ENCODE measurements at regions not wholly inside any gene's neighbourhood (a gene's known extent, or its start where the extent isn't known, plus 50 kb on each side); places are given as distances from the start of the nearest gene placed in this dataset.
"Not testable (repeated sequence)": the region's sequence is repeated elsewhere in the genome, so short reads cannot be mapped to it uniquely, and the experiment has no call there.

- no peak for DNase-seq (ENCODE audit: low read depth)
Measured at GRCh38 chr1:118815909-118816308, 172.2 kb downstream of the TBX15 start.

GRCh38 chr1:118812555-118812954 lies 175.6 kb downstream of the TBX15 start:
- no peak overlapping the region for H3K4me3 ChIP-seq (replicated peaks; ENCODE audit: low read depth, low read length)
- TF ChIP-seq CTCF (IDR thresholded peaks at IDR 0.05; ENCODE audit: low read length, missing control alignments): no peak
- DNase-seq (ENCODE audit: low read depth): no peak

More at GRCh38 chr1:118815909-118816308, 172.2 kb downstream of the TBX15 start:
- no peak overlapping the region for H3K4me3 ChIP-seq (replicated peaks; ENCODE audit: low read depth, low read length)
- TF ChIP-seq CTCF (IDR thresholded peaks at IDR 0.05; ENCODE audit: low read length, missing control alignments): no peak

GRCh38 chr1:118811156-118811555 lies 177.0 kb downstream of the TBX15 start:
- DNase-seq (ENCODE audit: low read depth): no peak
- no peak for TF ChIP-seq CTCF (IDR thresholded peaks at IDR 0.05; ENCODE audit: low read length, missing control alignments)
- H3K4me3 ChIP-seq (replicated peaks; ENCODE audit: low read depth, low read length): no peak overlapping the region

DNA sequence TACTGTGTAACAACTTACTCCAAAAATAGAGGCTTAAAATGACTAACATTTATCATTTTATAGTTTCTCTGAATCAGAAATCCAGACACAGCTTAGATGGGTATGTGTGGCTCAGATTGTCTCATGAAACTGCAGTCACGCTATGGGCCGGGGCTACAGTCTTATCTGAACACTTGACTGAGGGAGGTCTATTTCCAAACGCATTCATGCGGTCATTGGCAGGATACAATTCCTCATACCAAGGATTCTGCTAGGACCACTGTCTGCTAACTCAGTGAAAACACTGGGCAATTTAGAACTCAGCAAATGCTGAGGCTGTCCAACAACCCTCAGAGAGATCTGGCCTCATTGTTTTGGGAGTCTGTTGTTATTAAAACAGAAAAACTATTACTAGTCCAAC lies 178.6 kb downstream of the TBX15 start:
- no peak for DNase-seq (ENCODE audit: low read depth)
- TF ChIP-seq CTCF (IDR thresholded peaks at IDR 0.05; ENCODE audit: low read length, missing control alignments): no peak
- no peak overlapping the region for H3K4me3 ChIP-seq (replicated peaks; ENCODE audit: low read depth, low read length)

GRCh38 chr1:118803128-118803527 lies 185.0 kb downstream of the TBX15 start:
- DNase-seq (ENCODE audit: low read depth); H3K4me3 ChIP-seq (replicated peaks; ENCODE audit: low read depth, low read length): not testable (repeated sequence)

DNA sequence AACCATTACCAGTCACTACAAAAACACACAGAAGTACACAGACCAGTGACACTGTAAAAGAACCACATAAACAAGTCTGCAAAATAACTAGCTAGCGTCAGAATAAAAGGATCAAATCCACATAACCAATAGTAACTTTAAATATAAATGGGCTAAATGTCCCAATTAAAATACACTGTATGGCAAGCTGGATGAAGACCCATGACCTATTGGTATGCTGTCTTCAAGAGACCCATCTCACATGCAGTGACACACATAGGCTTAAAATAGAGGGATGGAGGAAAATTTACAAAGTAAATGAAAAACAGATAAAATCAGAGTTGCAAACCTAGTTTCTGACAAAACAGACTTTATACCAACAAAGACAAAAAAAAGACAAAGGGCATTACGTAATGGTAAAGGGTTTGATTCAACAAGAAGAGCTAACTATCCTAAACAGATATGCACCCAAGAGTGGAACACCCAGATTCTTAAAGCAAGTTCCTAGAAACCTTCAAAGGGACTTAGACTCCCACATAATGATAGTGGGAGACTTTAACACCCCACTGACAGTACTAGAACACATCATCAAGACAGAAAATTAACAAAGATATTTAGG lies 196.9 kb downstream of the TBX15 start:
- H3K4me3 ChIP-seq (replicated peaks; ENCODE audit: low read depth, low read length): no peak overlapping the region
- DNase-seq (ENCODE audit: low read depth): no peak
- TF ChIP-seq CTCF (IDR thresholded peaks at IDR 0.05; ENCODE audit: low read length, missing control alignments): no peak

DNA sequence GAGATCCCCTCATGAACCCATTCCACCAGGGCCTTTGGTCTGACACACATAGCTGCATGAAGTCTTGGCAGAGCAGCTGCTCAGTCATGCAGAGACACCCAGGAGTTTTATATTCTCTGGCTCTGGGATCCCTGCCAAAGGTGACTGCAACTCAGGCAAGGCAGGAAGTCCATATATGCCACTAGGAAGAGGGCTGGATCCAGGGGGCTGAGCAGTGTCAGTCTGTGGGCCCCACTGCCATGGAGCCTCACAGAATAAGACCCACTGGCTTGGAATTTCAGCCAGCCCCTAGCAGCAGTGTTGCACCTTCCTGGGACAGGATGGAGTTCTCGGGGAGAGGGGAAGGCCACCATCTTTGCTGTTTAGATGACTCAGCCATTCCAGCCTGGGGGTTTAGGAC lies 199.7 kb downstream of the TBX15 start:
- peak; percentile 8 for DNase-seq (ENCODE audit: low read depth)
- TF ChIP-seq CTCF (IDR thresholded peaks at IDR 0.05; ENCODE audit: low read length, missing control alignments): no peak
- no peak overlapping the region for H3K4me3 ChIP-seq (replicated peaks; ENCODE audit: low read depth, low read length)

Measured in fibroblast of pulmonary artery (primary cell).